ENCODE measurements at regions not wholly inside any gene's neighbourhood (a gene's known extent, or its start where the extent isn't known, plus 50 kb on each side); places are given as distances from the start of the nearest gene placed in this dataset.

- TF ChIP-seq TAF1 (IDR thresholded peaks at IDR 0.05; ENCODE audit: low read depth) (no peak), CTCF (IDR thresholded peaks at IDR 0.05; ENCODE audit: poor library complexity, severe bottlenecking) (no peak), REST (IDR thresholded peaks at IDR 0.05; ENCODE audit: borderline replicate concordance) (no peak), EZH2 (IDR thresholded peaks at IDR 0.05; ENCODE audit: borderline replicate concordance, insufficient read depth, low read length, poor library complexity, severe bottlenecking) (no peak), EP300 (conservative IDR thresholded peaks at IDR 0.05; ENCODE audit: poor library complexity, severe bottlenecking) (no peak), RAD21 (conservative IDR thresholded peaks at IDR 0.05) (no peak), SMC3 (conservative IDR thresholded peaks at IDR 0.05; ENCODE audit: poor library complexity) (no peak), POLR2AphosphoS5 (IDR thresholded peaks at IDR 0.05) (no peak)
Observed at GRCh38 chr16:79375351-79375750, 225.2 kb downstream of the MAF start.

Measured in neural cell (in vitro differentiated cells).